ENCODE measurements at regions not wholly inside any gene's neighbourhood (a gene's known extent, or its start where the extent isn't known, plus 50 kb on each side); places are given as distances from the start of the nearest gene placed in this dataset.

DNA sequence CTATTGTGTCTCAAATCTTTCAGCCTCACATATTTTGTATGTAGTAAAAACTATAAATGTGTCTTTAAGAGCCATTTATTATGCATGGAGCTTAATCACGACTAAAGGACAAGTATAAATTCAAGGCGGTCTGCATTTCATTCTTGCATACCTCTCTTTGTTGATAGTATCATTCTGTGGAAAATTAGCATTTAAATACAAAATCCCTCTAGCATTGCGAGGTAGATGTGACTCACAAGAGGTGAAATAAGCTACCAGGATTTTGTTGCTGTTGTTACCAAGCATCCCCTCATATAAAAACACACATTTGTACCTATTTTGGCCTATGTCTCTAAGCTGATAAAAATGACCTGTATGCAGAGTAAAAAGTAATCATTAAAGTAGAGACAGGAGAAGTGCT is 537.4 kb upstream of the LUZP2 start:
- Histone ChIP-seq H3K4me1 (ENCODE audit: insufficient read depth, low read length) (no peaks in the 10 kb centered on the region), H3K36me3 (ENCODE audit: insufficient read depth, low read length) (no peaks in the 10 kb centered on the region), H3K4me3 (ENCODE audit: low read length) (no peak overlapping the region), H3K27ac (ENCODE audit: low read depth, low read length) (no peak overlapping the region), H3K9me3 (ENCODE audit: low read length) (no peaks in the 10 kb centered on the region), H3K27me3 (ENCODE audit: insufficient read depth, low read length, poor library complexity, severe bottlenecking) (no peaks in the 10 kb centered on the region)
- DNase-seq, result no peak
- Mint-ChIP-seq H3K9me3 (peaks cover 5 to 11% (median 6%) of the 10 kb centered on the region in 5 donors), H3K27ac (no peak overlapping the region), H3K27me3 (no peaks in the 10 kb centered on the region), H3K4me3 (no peak overlapping the region), H3K36me3 (peaks cover 0 to 1% (median 0%) of the 10 kb centered on the region in 3 donors), H3K4me1 (no peaks in the 10 kb centered on the region)
- POLR2A ChIA-PET, result no interaction called here
- CTCF ChIA-PET, result no interaction called here

DNA sequence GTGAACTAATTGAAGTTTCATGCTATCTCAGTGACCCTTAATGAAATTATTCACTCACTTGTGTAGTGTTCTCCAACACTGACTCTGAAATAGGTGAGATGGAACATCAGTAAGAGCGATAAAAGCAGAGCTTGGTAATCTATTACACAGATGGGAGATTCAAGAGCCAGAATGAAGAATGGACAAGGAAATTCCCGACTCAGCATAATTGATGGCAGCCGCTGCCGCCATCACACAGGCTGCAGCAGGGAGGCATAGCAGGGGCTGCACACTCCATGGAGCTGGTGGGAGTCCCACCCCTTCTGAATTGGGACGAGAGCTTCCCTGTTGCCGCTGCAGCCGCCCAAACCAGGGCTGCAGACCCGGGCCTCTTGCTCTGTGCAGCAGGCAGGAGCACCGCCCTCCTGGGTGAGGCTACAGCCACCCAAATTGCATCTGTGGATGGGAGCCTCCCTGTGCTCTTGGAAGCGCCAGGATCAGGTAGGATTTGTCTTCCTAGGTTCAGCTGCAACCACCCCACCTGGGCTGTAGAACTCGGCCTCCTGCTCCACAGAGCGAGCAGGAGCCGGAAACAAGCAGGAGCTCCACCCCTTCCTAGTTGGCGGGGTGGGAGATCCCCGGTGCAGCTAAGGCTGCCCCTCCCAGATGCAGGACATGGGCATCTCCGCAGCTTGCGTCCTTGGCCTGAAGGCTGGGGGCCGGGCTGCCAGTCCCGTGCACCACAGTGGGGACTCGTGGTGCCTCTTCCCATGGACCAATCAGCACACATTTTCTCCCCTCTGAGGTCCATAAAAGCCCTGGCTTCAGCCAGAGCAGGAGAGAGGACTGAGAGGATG is 535.1 kb upstream of the LUZP2 start:
- ChIA-PET POLR2A (no interaction called here), CTCF (no interaction called here)
- Mint-ChIP-seq H3K4me1 (no peaks in the 10 kb centered on the region), H3K27me3 (no peaks in the 10 kb centered on the region), H3K27ac (no peak overlapping the region), H3K4me3 (peak overlapping the region in 1 of 7 donors; percentile 9), H3K36me3 (peaks cover 0 to 1% (median 0%) of the 10 kb centered on the region in 3 donors), H3K9me3 (peaks cover 5 to 17% (median 11%) of the 10 kb centered on the region in 5 donors)
- H3K27ac ChIP-seq (ENCODE audit: low read depth, low read length), result no peak overlapping the region
- H3K9me3 ChIP-seq (ENCODE audit: low read length), result no peaks in the 10 kb centered on the region
- H3K27me3 ChIP-seq (ENCODE audit: insufficient read depth, low read length, poor library complexity, severe bottlenecking), result no peaks in the 10 kb centered on the region
- no peaks in the 10 kb centered on the region for H3K4me1 ChIP-seq (ENCODE audit: insufficient read depth, low read length)
- H3K4me3 ChIP-seq (ENCODE audit: low read length), result no peak overlapping the region
- H3K36me3 ChIP-seq (ENCODE audit: insufficient read depth, low read length), result no peaks in the 10 kb centered on the region
- no peak for DNase-seq

DNA sequence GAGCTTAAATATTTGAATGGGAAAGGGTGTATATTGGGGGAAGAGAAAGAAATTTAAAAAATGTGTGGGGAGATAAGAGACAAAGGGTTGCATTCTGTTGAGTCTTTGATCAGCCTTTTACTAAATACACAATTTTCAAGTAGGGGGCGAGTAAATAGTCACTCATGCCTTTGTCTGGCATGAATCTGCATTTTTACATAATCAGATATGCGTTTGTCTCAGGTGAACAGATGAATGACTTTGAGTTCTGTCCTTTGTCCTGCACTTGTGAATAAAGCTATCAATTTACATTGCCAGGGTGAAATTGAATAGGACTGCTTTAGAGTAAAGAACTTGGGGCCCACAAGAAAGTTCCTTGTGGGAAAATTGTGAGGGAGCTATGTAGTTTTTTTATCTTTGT is 523.6 kb upstream of the LUZP2 start:
- peaks cover 0 to 40% (median 6%) of the 10 kb centered on the region in 5 donors for H3K9me3 Mint-ChIP-seq
- no peak overlapping the region for H3K27ac ChIP-seq (ENCODE audit: low read depth, low read length)

DNA sequence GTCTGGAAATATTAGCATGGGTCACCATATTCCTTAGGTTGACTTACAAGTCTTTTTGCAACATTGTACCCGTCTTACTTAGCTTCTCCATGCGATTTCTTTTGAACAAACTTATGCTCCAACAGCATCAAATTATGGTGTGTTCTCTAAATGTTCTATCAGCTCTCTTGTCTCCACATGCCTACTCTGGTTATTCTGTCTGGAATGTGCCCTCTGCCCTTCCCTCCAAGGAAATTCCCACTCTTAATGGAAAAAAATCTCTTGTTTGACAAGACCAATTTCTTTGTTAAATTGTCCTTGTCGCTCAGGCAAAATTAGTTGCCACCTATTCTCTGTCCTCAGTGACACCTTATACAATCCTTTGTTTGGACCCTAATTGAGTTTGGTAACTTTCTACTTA is 522.8 kb upstream of the LUZP2 start:
- Histone ChIP-seq H3K27ac (ENCODE audit: low read depth, low read length) (no peak overlapping the region), H3K4me1 (ENCODE audit: insufficient read depth, low read length) (no peaks in the 10 kb centered on the region), H3K9me3 (ENCODE audit: low read length) (no peaks in the 10 kb centered on the region), H3K27me3 (ENCODE audit: insufficient read depth, low read length, poor library complexity, severe bottlenecking) (no peaks in the 10 kb centered on the region), H3K36me3 (ENCODE audit: insufficient read depth, low read length) (no peaks in the 10 kb centered on the region), H3K4me3 (ENCODE audit: low read length) (no peak overlapping the region)
- CTCF ChIA-PET, result no interaction called here
- H3K4me1 Mint-ChIP-seq, result no peaks in the 10 kb centered on the region
- H3K4me3 Mint-ChIP-seq, result no peak overlapping the region
- H3K9me3 Mint-ChIP-seq, result peaks cover 0 to 34% (median 6%) of the 10 kb centered on the region in 5 donors
- H3K36me3 Mint-ChIP-seq, result no peaks in the 10 kb centered on the region
- POLR2A ChIA-PET, result no interaction called here
- no peaks in the 10 kb centered on the region for H3K27me3 Mint-ChIP-seq
- no peak for DNase-seq
- no peak overlapping the region for H3K27ac Mint-ChIP-seq

More for the DNA sequence above, 523.6 kb upstream of the LUZP2 start:
- no peaks in the 10 kb centered on the region for H3K9me3 ChIP-seq (ENCODE audit: low read length)
- H3K4me3 ChIP-seq (ENCODE audit: low read length), result no peak overlapping the region
- no peaks in the 10 kb centered on the region for H3K27me3 ChIP-seq (ENCODE audit: insufficient read depth, low read length, poor library complexity, severe bottlenecking)
- no peak overlapping the region for H3K4me3 Mint-ChIP-seq
- no peaks in the 10 kb centered on the region for H3K27me3 Mint-ChIP-seq
- H3K36me3 Mint-ChIP-seq, result no peaks in the 10 kb centered on the region
- H3K4me1 Mint-ChIP-seq, result no peaks in the 10 kb centered on the region
- H3K4me1 ChIP-seq (ENCODE audit: insufficient read depth, low read length), result no peaks in the 10 kb centered on the region
- CTCF ChIA-PET, result no interaction called here
- H3K36me3 ChIP-seq (ENCODE audit: insufficient read depth, low read length), result no peaks in the 10 kb centered on the region
- H3K27ac Mint-ChIP-seq, result no peak overlapping the region
- no peak for DNase-seq
- POLR2A ChIA-PET, result no interaction called here

DNA sequence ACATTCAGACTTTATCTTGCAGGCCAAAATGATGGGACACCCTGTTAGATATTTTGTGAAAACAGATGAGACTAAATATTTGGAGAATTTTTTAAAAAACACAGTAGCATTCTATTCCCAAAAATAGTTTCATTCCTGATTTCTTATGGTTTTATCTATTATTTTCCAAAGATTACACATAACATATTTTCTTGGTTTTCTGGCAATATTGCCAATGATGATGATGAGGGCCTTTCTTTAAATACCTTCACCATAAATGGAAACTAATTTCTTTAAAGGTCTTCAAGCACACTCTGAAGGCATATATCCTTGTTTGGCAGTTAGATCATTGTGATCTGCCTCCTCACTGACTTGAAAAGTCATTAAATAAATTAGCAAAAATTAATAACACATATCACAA is 522.3 kb upstream of the LUZP2 start:
- H3K4me3 Mint-ChIP-seq, result no peak overlapping the region
- no peak overlapping the region for H3K27ac ChIP-seq (ENCODE audit: low read depth, low read length)
- POLR2A ChIA-PET, result no interaction called here

DNA sequence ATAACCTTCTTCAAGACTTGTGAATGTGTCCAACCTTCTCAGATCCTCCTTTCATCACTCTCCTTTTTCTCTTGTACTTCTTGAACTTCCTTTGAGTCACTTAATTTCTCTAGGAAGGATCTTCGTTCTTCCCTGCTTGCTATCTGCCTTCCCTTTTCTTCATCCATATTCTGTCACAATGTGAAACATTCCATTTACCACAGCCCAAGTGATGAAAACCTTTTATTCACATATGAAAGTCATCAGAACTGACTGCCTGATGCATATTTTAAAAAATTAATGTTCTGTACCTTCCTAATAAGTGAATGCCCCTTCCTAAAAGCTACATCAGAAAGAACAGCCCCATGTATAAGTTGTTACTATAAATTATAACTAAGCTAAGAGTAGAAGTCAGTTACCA is 520.4 kb upstream of the LUZP2 start:
- H3K9me3 Mint-ChIP-seq, result peaks cover 0 to 28% (median 6%) of the 10 kb centered on the region in 5 donors
- no peak overlapping the region for H3K4me3 Mint-ChIP-seq
- Histone ChIP-seq H3K9me3 (ENCODE audit: low read length) (no peaks in the 10 kb centered on the region), H3K36me3 (ENCODE audit: insufficient read depth, low read length) (no peaks in the 10 kb centered on the region), H3K27me3 (ENCODE audit: insufficient read depth, low read length, poor library complexity, severe bottlenecking) (no peaks in the 10 kb centered on the region), H3K4me1 (ENCODE audit: insufficient read depth, low read length) (no peaks in the 10 kb centered on the region), H3K4me3 (ENCODE audit: low read length) (no peak overlapping the region), H3K27ac (ENCODE audit: low read depth, low read length) (no peak overlapping the region)
- no peaks in the 10 kb centered on the region for H3K27me3 Mint-ChIP-seq
- no peak for DNase-seq
- CTCF ChIA-PET, result no interaction called here
- no peaks in the 10 kb centered on the region for H3K4me1 Mint-ChIP-seq
- POLR2A ChIA-PET, result no interaction called here
- no peaks in the 10 kb centered on the region for H3K36me3 Mint-ChIP-seq
- no peak overlapping the region for H3K27ac Mint-ChIP-seq

More for the DNA sequence above, 522.3 kb upstream of the LUZP2 start:
- no peaks in the 10 kb centered on the region for H3K36me3 ChIP-seq (ENCODE audit: insufficient read depth, low read length)
- Mint-ChIP-seq H3K4me1 (no peaks in the 10 kb centered on the region), H3K27me3 (no peaks in the 10 kb centered on the region), H3K36me3 (no peaks in the 10 kb centered on the region), H3K9me3 (peaks cover 0 to 31% (median 6%) of the 10 kb centered on the region in 5 donors), H3K27ac (no peak overlapping the region)
- no peak overlapping the region for H3K4me3 ChIP-seq (ENCODE audit: low read length)
- CTCF ChIA-PET, result no interaction called here
- H3K9me3 ChIP-seq (ENCODE audit: low read length), result no peaks in the 10 kb centered on the region
- no peaks in the 10 kb centered on the region for H3K27me3 ChIP-seq (ENCODE audit: insufficient read depth, low read length, poor library complexity, severe bottlenecking)
- H3K4me1 ChIP-seq (ENCODE audit: insufficient read depth, low read length), result no peaks in the 10 kb centered on the region
- no peak for DNase-seq

DNA sequence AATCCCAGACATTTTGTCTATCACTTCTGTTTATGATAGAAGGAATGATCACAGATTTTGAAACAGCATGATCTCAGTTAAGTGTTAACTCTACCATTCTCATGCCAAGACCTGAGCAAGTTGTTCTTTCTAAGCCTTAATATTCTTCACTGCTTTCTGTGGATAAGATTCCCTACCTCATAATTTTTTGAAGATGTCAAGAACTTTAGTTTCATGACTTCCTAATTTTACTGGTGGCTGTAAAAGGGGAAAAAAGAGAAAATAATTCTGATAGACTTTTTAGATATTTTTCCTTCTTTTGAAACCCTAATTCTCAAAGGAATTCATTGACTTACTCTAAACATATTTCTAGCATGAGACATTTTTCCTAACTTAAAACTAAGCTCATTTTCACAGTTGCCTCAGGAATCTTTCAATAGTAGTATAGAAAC is 520.0 kb upstream of the LUZP2 start:
- no peaks in the 10 kb centered on the region for H3K9me3 ChIP-seq (ENCODE audit: low read length)
- H3K4me3 ChIP-seq (ENCODE audit: low read length), result no peak overlapping the region
- Mint-ChIP-seq H3K9me3 (peaks cover 0 to 33% (median 6%) of the 10 kb centered on the region in 5 donors), H3K27ac (no peak overlapping the region), H3K27me3 (no peaks in the 10 kb centered on the region), H3K36me3 (no peaks in the 10 kb centered on the region), H3K4me3 (no peak overlapping the region), H3K4me1 (no peaks in the 10 kb centered on the region)
- no peaks in the 10 kb centered on the region for H3K4me1 ChIP-seq (ENCODE audit: insufficient read depth, low read length)
- CTCF ChIA-PET, result no interaction called here
- H3K27ac ChIP-seq (ENCODE audit: low read depth, low read length), result no peak overlapping the region
- H3K27me3 ChIP-seq (ENCODE audit: insufficient read depth, low read length, poor library complexity, severe bottlenecking), result no peaks in the 10 kb centered on the region
- POLR2A ChIA-PET, result no interaction called here
- H3K36me3 ChIP-seq (ENCODE audit: insufficient read depth, low read length), result no peaks in the 10 kb centered on the region
- DNase-seq, result no peak

DNA sequence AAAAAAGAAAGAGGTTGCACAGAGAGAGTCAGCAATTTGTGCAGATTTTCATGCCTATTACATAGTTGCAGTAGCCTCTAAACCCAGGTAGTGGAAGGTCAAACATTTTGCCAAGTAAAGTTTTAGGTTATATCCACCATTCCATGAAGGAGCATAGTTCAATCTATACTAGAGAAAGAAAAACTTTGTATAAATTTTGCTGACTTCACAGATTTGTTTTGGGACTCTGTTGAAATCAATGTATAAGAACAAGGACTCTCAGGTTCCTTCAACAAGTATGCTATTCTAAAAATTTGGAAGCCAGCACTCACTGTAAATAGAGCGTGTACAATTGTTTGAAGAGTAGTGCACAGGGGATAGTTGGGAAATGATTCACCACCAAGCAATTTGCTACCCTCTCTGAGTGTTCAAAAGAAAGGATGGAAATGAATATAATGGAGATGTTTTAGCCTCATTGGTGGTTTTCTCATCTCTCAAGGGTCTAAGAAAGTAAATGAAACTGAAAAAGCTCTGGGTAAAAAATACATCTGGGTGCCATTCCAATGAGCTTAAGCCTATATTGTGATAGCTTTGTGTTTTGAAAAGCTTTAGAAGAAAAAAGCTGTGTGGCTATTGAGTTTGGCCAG is 508.4 kb upstream of the LUZP2 start:
- no peaks in the 10 kb centered on the region for H3K4me1 Mint-ChIP-seq
- no peak overlapping the region for H3K27ac ChIP-seq (ENCODE audit: low read depth, low read length)
- no peaks in the 10 kb centered on the region for H3K9me3 ChIP-seq (ENCODE audit: low read length)
- no peaks in the 10 kb centered on the region for H3K27me3 Mint-ChIP-seq
- ChIA-PET POLR2A (no interaction called here), CTCF (no interaction called here)
- no peaks in the 10 kb centered on the region for H3K27me3 ChIP-seq (ENCODE audit: insufficient read depth, low read length, poor library complexity, severe bottlenecking)
- no peaks in the 10 kb centered on the region for H3K36me3 ChIP-seq (ENCODE audit: insufficient read depth, low read length)
- no peak overlapping the region for H3K27ac Mint-ChIP-seq
- no peak overlapping the region for H3K4me3 ChIP-seq (ENCODE audit: low read length)
- H3K9me3 Mint-ChIP-seq, result peaks cover 4 to 45% (median 9%) of the 10 kb centered on the region in 5 donors
- H3K4me1 ChIP-seq (ENCODE audit: insufficient read depth, low read length), result no peaks in the 10 kb centered on the region
- no peak for DNase-seq
- H3K4me3 Mint-ChIP-seq, result no peak overlapping the region
- peaks cover 0 to 4% (median 0%) of the 10 kb centered on the region in 3 donors for H3K36me3 Mint-ChIP-seq
